Upper lobe of left lung (tissue), 4 donors: ENCODE measurements at regions not wholly inside any gene's neighbourhood (a gene's known extent, or its start where the extent isn't known, plus 50 kb on each side); places are given as distances from the start of the nearest gene placed in this dataset.

Experiments
- CTCF ChIP-seq, 6 experiments: fragments of 450-650 bp in 4 of 6; fragments of 200-600 bp in 2 of 6; sonication (generic) in 2 of 6; IDR thresholded peaks; one replicate each; pipeline ENCODE4 v1.5.1; 2016 to 2019; ENCODE audit warnings: antibody characterized with exemption in 6 of 6
- EP300 ChIP-seq, 4 donors: sonication (generic); formaldehyde crosslinking; IDR thresholded peaks; one replicate each; pipeline ENCODE4 v1.5.1; 2017; ENCODE audit warnings: antibody characterized with exemption in 4 of 4, control low read depth in 2 of 4
- POLR2A ChIP-seq, 4 donors: fragments of 450-650 bp; IDR thresholded peaks; one replicate each; pipeline ENCODE4 v1.5.1; 2016 to 2017; ENCODE audit warnings: antibody characterized with exemption in 4 of 4, mild to moderate bottlenecking in 2 of 4
- POLR2AphosphoS5 ChIP-seq, 2 donors: sonication (generic); formaldehyde crosslinking; IDR thresholded peaks; one replicate each; pipeline ENCODE4 v1.5.1; 2017; ENCODE audit warnings: antibody characterized with exemption in 2 of 2

DNA sequence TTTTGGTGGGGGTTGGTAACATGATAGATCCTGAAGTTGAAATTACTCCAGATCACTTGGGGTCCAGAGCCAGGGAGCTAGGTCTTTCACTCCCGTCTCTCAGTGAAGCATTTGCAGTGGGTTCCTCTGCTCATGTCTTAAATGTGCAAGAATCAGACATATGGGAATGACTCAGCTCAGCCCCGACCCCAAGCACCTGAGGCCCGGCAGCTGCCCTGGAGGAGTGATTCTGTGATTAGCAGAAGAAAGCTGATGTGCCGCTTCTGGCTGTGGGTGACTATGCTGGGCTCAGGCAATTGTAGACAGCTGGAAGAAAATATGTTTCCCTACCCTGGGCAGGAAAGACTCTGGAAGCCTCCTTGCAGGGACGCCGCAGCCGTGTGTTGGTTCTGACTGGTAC lies 601.7 kb downstream of the NPHP4 start:
- TF ChIP-seq POLR2A (IDR thresholded peaks at IDR 0.05): no peak
- no peak for TF ChIP-seq POLR2AphosphoS5 (IDR thresholded peaks at IDR 0.05)
- no peak for TF ChIP-seq CTCF (IDR thresholded peaks at IDR 0.05)
- no peak for TF ChIP-seq EP300 (IDR thresholded peaks at IDR 0.05)
